ENCODE measurements at regions not wholly inside any gene's neighbourhood (a gene's known extent, or its start where the extent isn't known, plus 50 kb on each side); places are given as distances from the start of the nearest gene placed in this dataset.
A peak's percentile ranks its signal among the peaks of the same experiment; 100 is the strongest.

DNA sequence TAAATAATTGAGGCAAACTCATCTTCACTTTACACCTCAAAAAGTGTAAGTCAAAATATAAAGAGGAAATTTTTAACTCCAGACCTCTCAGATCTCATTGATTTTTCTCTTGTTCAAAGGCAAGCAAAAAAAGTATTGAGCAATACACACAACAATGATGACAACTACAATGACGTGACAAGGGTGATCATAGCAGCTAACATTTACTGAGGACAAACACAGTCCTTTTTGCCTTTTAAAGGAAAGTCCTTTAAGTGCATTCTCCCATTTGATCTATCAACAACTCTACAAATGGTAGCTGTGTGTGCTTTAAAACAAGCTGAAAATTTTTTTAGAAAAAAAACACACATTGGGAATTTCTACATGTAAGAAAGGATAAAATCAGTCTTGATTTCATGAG lies 123.5 kb upstream of the CTAGE1 start:
- Histone ChIP-seq H3K4me1 (peaks cover 0 to 73% (median 45%) of the 10 kb centered on the region in 4 donors), H3K9me3 (no peaks in the 10 kb centered on the region), H3K27ac (peak overlapping the region in 1 of 2 donors; percentile 68), H3K36me3 (no peaks in the 10 kb centered on the region), H3K27me3 (no peaks in the 10 kb centered on the region), H3K4me3 (no peak overlapping the region)
- TF ChIP-seq, protein P1, sequence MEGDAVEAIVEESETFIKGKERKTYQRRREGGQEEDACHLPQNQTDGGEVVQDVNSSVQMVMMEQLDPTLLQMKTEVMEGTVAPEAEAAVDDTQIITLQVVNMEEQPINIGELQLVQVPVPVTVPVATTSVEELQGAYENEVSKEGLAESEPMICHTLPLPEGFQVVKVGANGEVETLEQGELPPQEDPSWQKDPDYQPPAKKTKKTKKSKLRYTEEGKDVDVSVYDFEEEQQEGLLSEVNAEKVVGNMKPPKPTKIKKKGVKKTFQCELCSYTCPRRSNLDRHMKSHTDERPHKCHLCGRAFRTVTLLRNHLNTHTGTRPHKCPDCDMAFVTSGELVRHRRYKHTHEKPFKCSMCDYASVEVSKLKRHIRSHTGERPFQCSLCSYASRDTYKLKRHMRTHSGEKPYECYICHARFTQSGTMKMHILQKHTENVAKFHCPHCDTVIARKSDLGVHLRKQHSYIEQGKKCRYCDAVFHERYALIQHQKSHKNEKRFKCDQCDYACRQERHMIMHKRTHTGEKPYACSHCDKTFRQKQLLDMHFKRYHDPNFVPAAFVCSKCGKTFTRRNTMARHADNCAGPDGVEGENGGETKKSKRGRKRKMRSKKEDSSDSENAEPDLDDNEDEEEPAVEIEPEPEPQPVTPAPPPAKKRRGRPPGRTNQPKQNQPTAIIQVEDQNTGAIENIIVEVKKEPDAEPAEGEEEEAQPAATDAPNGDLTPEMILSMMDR (IDR thresholded peaks at IDR 0.05): no peak
- DNase-seq: no peak
- intact Hi-C loops (cut with DNase I; ENCODE audit: low total_unique reads): no loop called here

DNA sequence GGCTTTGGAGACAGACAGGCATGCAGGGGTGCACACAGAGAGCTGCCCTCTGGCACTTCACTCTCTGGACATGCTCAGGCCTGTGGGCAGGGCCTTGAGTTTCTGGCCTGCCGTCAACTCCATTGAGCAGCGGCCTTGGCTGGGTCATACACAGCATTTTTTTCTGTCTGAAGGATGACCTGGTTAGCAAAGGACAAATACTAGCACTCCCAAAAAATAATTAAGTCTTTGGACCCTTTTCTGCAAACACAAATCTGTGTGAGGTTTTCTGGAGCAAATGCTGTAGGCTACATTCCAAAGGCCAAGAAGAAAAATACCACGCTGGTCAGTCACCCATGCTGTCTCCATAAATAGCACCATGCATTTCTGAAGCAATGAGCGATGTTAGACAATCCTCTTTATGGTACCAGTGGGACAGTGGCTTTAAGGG lies 124.7 kb upstream of the CTAGE1 start:
- no peaks in the 10 kb centered on the region for H3K9me3 ChIP-seq
- DNase-seq: peak; percentile 44 to 84
- H3K27ac ChIP-seq: peak overlapping the region; percentile 43 to 68
- peaks cover 0 to 85% (median 54%) of the 10 kb centered on the region in 4 donors for H3K4me1 ChIP-seq
- no peak overlapping the region for H3K4me3 ChIP-seq
- H3K36me3 ChIP-seq: no peaks in the 10 kb centered on the region
- no peaks in the 10 kb centered on the region for H3K27me3 ChIP-seq
- intact Hi-C loops (cut with DNase I; ENCODE audit: low total_unique reads): no loop called here
- TF ChIP-seq, protein P1 (IDR thresholded peaks at IDR 0.05): no peak

DNA sequence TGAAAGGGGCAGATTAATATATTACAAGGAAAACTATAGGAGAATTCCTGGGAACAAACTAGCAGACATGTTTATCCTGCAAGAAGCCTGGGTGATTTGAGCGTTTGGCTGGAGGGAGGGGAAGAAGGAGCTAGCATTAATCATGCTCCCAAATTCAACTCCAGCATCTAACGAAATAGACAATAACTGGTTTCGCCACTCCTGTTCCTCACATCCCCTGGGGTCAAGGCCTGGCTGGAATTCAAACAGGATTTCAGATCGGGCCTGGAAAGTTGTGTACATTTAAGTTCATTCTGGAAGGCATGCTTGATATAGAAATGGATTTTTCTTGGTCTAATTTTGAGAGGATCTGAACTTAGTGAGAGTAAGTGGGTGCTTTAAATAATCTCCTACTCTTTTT lies 126.1 kb upstream of the CTAGE1 start:
- peaks cover 0 to 86% (median 54%) of the 10 kb centered on the region in 4 donors for H3K4me1 ChIP-seq
- peak overlapping the region; percentile 43 to 68 for H3K27ac ChIP-seq
- TF ChIP-seq, protein P1 (IDR thresholded peaks at IDR 0.05): no peak
- intact Hi-C loops (cut with DNase I; ENCODE audit: low total_unique reads): no loop called here
- H3K9me3 ChIP-seq: no peaks in the 10 kb centered on the region
- H3K4me3 ChIP-seq: no peak overlapping the region
- H3K27me3 ChIP-seq: no peaks in the 10 kb centered on the region
- DNase-seq: peak; percentile 78 to 79
- no peaks in the 10 kb centered on the region for H3K36me3 ChIP-seq

DNA sequence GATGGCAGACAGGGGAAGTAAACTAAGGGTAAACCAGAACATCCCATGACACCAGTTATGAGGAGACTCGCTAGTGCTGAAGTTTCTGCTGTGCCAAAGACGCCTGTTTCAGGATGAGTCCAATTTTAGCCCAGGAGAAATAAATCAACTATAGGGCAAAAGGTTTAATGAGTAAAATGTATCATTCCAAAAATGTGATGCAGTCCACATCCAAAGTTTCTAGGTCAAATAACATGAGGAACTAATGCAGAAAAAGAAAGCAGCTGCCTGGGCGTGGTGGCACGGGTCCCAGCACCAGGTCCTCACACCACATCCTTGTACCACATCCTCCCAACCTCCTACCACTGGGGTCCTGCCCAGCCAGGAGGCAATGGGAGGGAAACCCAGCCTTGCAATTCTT lies 126.9 kb upstream of the CTAGE1 start:
- Histone ChIP-seq H3K27ac (peak overlapping the region; percentile 43 to 68), H3K27me3 (no peaks in the 10 kb centered on the region), H3K4me1 (peaks cover 0 to 77% (median 50%) of the 10 kb centered on the region in 4 donors), H3K4me3 (no peak overlapping the region), H3K9me3 (no peaks in the 10 kb centered on the region), H3K36me3 (no peaks in the 10 kb centered on the region)
- TF ChIP-seq, protein P1 (IDR thresholded peaks at IDR 0.05): no peak
- intact Hi-C loops (cut with DNase I; ENCODE audit: low total_unique reads): loop anchor here (5.0 kb wide), 1 partner anchor 57 kb away; no protein-coding TSS in a partner anchor
- DNase-seq: peak; percentile 31 to 78

DNA sequence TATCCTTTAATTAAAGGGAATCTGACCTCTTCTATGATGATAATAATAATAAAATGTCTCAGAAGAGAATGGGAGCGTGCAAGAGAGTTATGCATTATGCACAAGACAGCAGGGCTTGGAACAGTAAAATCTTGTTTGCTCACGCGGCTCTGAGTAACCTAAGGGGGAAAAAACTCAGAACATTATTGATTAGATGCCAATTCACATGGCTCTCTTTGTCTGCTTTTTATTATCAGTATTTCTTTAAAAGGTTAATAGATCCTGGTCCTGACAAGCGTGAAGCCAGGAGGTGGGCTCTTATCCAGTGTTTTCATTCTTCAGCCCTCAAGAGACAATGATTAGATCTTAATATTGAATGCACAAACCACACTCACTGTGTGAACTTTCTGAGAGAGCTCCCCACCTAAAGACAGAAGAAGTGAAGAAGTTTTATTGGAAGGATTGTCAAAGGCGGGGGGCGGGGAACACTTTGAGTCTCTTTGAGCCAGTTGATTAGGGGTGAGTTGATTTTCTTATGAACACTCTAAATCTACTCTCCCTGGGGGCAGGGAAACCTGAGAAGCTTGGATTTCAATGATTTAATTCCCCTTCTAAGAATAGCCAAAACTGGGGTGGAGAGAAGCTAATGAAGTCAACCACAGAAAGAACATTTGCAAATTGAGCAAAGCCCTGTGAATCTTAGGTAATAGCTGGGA lies 127.5 kb upstream of the CTAGE1 start:
- H3K27ac ChIP-seq: peak overlapping the region; percentile 43 to 68
- H3K27me3 ChIP-seq: no peaks in the 10 kb centered on the region
- no peaks in the 10 kb centered on the region for H3K9me3 ChIP-seq
- TF ChIP-seq, protein P1 (IDR thresholded peaks at IDR 0.05): no peak
- H3K4me1 ChIP-seq: peaks cover 0 to 76% (median 50%) of the 10 kb centered on the region in 4 donors
- no peaks in the 10 kb centered on the region for H3K36me3 ChIP-seq
- DNase-seq: peak in 1 of 2 donors; percentile 76
- no peak overlapping the region for H3K4me3 ChIP-seq
- intact Hi-C loops (cut with DNase I; ENCODE audit: low total_unique reads): loop anchor here (5.0 kb wide), 1 partner anchor 58 kb away; no protein-coding TSS in a partner anchor

Measured in tibial artery (tissue), 4 donors.